ENCODE measurements at regions not wholly inside any gene's neighbourhood (a gene's known extent, or its start where the extent isn't known, plus 50 kb on each side); places are given as distances from the start of the nearest gene placed in this dataset.

DNA sequence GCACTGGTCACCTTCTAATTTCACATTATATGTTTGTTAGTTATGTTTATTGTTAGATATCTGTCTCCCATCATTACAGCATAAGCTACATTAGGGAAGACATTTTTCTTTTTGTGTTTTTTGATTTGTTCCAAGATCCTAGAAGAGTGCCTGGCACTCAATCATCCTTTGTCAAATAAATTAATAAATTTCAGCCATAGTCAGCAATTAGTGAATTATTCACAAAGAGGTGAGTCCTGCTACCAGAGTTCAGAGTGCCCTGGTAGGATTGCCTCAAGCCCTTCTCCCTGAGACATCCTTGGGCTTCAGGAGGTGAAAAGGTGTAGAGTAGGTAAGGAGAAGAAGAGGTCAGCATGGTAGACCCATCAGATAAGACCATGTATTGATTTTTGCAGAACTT, 186.2 kb upstream of the CTAGE1 start:
- H3K36me3 ChIP-seq: no peaks in the 10 kb centered on the region
- no peak for DNase-seq (ENCODE audit: low read depth in 1 of 2, low spot score in 1 of 2)
- TF ChIP-seq, protein P1, sequence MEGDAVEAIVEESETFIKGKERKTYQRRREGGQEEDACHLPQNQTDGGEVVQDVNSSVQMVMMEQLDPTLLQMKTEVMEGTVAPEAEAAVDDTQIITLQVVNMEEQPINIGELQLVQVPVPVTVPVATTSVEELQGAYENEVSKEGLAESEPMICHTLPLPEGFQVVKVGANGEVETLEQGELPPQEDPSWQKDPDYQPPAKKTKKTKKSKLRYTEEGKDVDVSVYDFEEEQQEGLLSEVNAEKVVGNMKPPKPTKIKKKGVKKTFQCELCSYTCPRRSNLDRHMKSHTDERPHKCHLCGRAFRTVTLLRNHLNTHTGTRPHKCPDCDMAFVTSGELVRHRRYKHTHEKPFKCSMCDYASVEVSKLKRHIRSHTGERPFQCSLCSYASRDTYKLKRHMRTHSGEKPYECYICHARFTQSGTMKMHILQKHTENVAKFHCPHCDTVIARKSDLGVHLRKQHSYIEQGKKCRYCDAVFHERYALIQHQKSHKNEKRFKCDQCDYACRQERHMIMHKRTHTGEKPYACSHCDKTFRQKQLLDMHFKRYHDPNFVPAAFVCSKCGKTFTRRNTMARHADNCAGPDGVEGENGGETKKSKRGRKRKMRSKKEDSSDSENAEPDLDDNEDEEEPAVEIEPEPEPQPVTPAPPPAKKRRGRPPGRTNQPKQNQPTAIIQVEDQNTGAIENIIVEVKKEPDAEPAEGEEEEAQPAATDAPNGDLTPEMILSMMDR (IDR thresholded peaks at IDR 0.05; ENCODE audit: low read depth, low read length): no peak
- no peaks in the 10 kb centered on the region for H3K9me3 ChIP-seq (ENCODE audit: low read depth)
- H3K4me3 ChIP-seq: no peak overlapping the region
- no peaks in the 10 kb centered on the region for H3K27me3 ChIP-seq
- H3K27ac ChIP-seq: no peak overlapping the region
- no peaks in the 10 kb centered on the region for H3K4me1 ChIP-seq (ENCODE audit: low read depth)

DNA sequence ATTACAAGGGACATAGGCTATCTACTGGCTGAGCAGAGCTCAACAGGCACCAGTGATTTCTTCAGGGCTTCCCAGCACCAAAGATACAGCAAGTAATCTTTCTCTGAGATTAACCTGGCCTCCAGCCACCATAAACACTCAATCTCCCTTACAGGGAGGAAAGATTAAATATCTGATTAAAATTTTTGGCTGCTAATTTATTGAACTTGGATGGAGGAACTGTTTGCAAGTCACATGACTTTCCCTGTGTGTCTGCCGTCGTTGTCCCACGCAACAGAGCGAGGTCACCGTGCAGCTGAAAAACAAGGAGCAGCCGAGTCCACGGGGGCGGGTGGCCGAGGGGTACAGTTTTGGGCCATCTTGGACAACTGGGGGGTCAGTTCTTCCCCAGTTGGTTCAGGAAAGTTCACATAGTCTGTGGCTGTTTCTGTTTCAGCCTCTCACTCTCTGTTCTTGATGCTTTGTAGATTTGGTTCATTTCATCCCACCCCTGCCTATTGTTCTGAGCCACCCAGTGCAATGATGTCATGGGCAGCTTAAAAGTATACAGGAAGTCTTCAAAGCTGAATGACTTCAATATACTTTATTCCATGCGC, 186.8 kb upstream of the CTAGE1 start:
- Histone ChIP-seq H3K27me3 (no peaks in the 10 kb centered on the region), H3K4me3 (no peak overlapping the region), H3K36me3 (no peaks in the 10 kb centered on the region), H3K9me3 (ENCODE audit: low read depth) (no peaks in the 10 kb centered on the region), H3K4me1 (ENCODE audit: low read depth) (no peaks in the 10 kb centered on the region), H3K27ac (no peak overlapping the region)
- peak in 1 of 2 donors; percentile 90 for DNase-seq (ENCODE audit: low read depth in 1 of 2, low spot score in 1 of 2)
- TF ChIP-seq, protein P1 (IDR thresholded peaks at IDR 0.05; ENCODE audit: low read depth, low read length): no peak

DNA sequence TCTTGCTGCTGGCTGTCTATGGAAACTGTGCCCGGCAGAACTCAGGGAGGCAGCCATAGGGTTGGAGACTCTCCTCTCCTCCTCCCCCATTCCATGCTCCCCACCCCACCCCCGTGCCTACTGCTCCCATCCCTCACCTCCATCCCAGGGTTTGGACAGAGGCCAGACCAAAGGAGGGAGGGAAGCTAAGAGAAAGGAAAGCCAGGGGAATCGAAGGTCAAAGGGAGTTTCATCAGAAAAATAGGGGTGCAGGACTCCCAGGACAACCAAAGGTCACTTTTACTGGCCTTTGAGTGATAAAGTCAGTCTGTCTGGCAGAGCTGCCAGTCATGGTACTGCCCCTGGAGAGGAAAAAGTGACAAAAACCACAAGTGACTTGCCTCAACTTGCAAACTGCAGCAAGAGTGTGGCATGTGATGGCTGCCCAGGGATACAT, 187.3 kb upstream of the CTAGE1 start:
- H3K4me3 ChIP-seq: no peak overlapping the region
- no peaks in the 10 kb centered on the region for H3K9me3 ChIP-seq (ENCODE audit: low read depth)
- DNase-seq (ENCODE audit: low read depth in 1 of 2, low spot score in 1 of 2): no peak
- H3K4me1 ChIP-seq (ENCODE audit: low read depth): no peaks in the 10 kb centered on the region
- TF ChIP-seq, protein P1 (IDR thresholded peaks at IDR 0.05; ENCODE audit: low read depth, low read length): no peak
- no peaks in the 10 kb centered on the region for H3K36me3 ChIP-seq
- no peak overlapping the region for H3K27ac ChIP-seq
- H3K27me3 ChIP-seq: no peaks in the 10 kb centered on the region

DNA sequence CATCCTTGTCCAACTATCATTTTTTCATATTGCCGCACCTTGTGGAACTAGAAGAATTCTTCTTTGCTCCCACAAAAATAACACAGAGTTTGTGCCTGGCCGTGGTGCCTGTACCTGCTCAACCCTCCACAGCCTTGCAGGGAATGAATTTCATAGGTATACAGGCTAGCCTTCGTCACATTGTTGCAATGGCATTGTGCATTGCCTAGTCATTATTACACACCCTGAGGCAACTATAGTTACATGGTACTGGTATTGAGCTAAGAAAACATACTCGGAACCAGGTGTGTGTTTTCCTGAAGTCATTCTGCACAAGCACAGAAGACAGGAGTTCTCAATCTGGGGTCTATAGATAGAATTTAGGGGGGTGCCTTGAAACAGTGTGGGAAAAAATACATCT, 188.0 kb upstream of the CTAGE1 start:
- no peak overlapping the region for H3K4me3 ChIP-seq
- H3K36me3 ChIP-seq: no peaks in the 10 kb centered on the region
- no peaks in the 10 kb centered on the region for H3K4me1 ChIP-seq (ENCODE audit: low read depth)
- no peak for DNase-seq (ENCODE audit: low read depth in 1 of 2, low spot score in 1 of 2)
- no peaks in the 10 kb centered on the region for H3K9me3 ChIP-seq (ENCODE audit: low read depth)
- TF ChIP-seq, protein P1 (IDR thresholded peaks at IDR 0.05; ENCODE audit: low read depth, low read length): no peak
- H3K27ac ChIP-seq: no peak overlapping the region
- no peaks in the 10 kb centered on the region for H3K27me3 ChIP-seq

DNA sequence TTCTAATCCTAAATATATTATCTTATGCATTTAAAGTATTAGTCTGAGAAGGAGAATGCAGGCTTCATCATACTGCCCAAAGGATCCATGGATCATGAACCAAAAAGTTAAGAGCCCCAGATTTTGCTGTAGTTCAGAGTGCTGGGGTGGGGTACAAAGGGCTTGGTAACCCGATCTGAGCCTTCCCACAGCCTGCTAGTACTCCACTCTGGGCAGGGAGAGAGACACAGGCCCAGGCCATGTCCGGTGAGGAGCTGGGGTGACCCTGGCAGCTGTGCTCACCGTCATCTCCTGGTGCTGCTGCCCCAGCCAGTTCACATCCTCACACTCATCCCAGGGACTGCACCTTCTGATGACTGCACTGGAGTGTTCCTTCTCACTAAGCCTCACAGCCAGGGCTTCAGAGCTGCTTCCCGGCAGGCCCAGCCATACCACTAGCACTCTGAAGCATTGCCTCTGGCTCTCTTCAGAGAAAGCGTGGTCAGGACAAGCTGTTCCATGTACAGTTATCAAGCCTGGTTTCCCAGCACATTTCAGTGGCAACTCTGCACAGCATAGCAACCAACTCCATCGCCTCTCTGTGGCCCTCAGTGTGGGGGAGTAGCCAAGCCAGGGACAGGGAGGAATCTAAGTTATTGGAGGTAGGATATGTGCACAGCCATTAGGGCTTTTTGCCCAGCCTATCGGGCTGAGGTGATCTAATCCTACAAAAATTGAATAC, 189.0 kb upstream of the CTAGE1 start:
- Histone ChIP-seq H3K27ac (no peak overlapping the region), H3K9me3 (ENCODE audit: low read depth) (no peaks in the 10 kb centered on the region), H3K4me1 (ENCODE audit: low read depth) (no peaks in the 10 kb centered on the region), H3K4me3 (no peak overlapping the region), H3K27me3 (no peaks in the 10 kb centered on the region), H3K36me3 (no peaks in the 10 kb centered on the region)
- peak; percentile 20 to 90 for DNase-seq (ENCODE audit: low read depth in 1 of 2, low spot score in 1 of 2)
- TF ChIP-seq, protein P1 (IDR thresholded peaks at IDR 0.05; ENCODE audit: low read depth, low read length): no peak
